NOMO-1 (cell line): ENCODE measurements at regions not wholly inside any gene's neighbourhood (a gene's known extent, or its start where the extent isn't known, plus 50 kb on each side); places are given as distances from the start of the nearest gene placed in this dataset.
A peak's percentile ranks its signal among the peaks of the same experiment; 100 is the strongest.

Experiments
- DNase-seq, 2 experiments: peaks; one replicate each; lab custom pipeline; 2025; ENCODE audit not compliant: unreplicated experiment in 2 of 2; lab: John Stamatoyannopoulos, UW

DNA sequence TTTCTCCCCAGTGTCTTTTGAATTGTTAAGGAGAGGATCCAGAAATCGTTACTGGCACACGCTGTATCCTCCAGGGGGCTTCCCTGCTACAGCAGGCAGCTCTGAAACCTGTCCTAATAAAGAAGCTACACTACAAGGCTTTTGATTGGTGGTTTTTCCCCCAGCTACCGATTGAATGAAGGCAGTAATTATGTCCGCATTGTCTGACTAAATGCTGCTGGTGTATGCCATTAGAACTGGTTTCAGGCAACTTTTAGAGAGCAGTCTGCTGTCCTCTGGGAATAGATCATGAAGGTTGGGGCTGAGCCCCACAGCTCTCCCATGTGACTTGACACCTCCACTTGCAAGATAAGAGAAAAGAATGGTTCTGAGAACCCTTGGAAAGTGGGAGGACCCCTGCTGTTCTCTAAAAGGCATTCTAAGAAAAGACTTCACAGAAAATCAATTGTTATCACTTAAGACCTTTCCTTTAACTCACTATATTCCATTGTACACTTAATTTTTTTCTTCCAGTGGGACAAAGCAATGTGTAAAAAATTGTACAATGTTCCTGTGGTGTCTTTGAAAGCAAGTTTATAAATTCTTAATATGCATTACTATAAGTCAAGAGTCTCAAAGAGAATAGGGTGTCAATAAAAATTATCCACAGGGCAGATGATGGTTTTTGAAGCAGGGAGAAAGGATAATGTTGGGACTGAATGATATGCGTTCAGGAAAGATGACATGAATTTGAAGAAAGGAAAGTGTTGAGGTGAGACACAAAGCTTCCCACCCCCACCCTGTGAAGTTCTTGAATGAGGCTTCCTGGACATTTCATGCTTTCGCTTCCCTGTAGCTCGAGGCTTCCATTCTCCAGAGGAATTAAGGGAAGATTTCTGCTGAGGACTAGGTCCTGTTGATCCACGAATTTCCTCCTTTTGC, 53.0 kb upstream of the DAZL start:
- no peak for DNase-seq

DNA sequence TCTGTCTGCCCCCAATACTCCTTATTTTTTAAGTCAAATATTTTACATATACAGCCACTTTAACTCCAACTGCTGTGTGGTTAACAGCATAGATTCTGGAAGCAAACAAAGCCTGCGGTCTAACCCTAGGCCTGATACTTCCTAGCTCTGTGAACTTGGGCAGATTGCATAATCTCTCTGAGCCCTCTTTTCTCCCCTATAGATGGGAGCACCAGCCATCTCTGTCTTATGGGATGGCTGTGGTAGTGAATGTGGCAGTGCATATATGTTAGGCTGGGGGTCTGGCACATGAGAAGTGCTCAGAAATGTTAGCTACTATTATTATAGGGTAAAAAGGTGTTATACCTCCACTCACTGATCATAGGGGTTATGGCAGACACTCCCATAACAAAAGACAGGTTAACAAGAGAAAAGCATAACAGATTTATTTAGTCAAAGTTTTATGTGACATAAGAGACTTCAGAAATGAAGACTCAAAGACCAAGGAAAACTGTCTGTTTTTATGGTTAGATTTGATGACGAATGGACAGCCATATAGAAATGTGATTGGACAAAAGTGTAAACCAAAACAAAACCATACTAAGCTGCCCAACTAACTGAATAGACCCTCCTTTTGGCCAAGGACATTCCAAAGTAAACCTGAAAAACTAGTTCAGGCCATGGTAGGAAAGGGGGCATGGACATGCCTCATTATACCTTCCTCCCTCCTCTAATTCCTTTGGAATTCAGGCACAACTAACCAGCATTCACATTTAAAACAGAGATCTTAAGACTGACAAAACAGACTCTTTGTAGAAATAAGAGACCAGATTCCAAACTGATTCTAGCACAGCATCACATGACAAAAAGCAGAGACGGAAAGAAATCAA, 53.9 kb upstream of the DAZL start:
- DNase-seq, result peak; percentile 43 to 73

GRCh38 chr3:16663854-16664712, 58.9 kb upstream of the DAZL start:
- DNase-seq, result no peak

DNA sequence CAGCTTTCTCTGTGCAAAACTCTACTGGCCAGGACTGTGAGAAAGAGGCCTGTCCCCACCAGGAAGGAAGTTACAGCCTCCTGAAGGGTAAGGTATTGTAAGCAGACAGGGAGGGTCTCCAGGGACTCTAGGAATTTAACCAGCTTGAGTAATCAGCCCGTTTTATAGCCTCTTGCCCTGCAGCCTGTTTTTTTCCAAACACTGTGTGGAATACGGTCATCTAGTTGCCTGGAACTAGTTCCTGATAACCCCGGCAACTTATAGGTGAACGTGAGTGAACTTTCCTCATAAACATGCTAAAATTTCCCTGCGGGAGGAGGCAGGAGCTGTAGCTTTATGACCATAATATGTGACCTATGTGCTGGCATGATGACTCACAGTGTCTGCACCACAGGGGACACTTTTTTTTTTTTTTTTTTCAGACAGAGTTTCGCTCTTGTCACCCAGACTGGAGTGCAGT, 60.1 kb upstream of the DAZL start:
- peak in 1 of 2 experiments; percentile 58 for DNase-seq

DNA sequence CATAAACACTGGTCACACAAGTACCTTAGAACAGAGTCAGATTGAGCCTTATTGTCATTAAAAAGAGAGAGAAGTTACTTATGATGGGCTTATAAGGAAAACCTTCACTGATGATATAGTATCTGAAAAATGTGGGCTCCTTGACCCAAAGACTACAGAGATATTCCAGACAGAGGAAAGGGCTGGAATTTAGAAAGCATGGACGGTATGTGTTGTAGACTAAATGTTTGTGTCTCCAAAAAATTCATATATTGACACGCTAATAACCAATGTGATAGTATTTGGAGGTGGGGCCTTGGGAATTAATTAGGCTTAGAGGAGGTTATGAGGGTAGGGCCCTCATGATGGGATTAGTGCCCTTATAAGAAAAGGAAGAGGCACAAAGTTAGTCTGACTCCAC, 61.0 kb upstream of the DAZL start:
- DNase-seq, result no peak

DNA sequence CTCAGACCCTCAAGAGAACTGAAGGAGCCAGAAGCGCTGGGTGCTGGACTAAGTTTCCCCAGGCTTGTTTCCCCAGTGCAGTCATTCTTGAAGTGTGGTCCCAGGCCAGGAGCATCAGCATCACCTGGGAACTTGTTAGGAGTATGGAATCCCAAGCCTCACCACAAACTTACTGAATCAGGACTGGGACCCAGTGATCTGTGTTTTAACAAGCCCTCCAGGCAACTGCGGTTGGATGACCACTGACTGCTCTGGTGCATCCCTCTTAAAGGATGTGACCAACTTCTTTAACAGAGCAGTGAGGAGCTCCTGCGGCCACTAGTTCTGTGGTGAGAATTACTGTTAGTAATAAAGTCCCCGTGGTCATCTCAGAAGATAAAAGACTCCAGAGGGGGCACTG, 62.4 kb upstream of the DAZL start:
- no peak for DNase-seq

DNA sequence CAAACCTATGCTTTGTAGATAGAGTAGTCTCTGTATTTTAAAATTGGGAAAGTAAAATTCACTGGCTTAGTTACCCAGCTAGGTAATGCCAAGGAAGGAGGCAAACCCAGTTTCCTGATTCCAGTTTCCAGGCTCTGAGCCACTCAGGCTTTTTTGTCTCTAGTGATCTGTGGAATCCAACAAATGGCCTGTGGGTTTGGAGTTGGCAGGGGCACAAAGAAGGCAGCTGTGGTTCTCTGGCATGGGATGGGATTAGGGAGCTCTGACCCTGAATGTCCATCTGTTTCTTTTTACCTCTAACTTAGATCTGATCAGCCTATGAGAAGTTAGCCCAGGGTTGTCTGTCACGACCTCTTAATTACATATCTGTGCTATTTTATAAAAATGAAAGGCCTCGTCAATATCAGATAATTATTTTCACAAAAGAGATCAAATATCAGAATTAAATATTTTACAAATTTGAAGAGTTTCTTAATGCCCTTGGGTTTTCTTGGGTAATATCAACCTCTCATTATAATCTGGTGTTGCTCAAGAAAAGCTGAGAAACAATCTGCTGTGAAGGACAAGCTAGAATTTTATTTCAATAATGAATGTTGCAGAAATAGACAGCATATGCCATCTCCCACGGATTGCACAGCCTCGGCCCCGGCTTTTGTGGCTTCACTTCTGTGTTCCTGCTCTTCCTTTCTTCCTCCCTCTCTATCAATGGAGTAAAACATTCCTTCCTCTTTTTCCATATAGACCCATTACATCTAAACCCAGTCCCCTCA, 63.7 kb upstream of the DAZL start:
- no peak for DNase-seq

DNA sequence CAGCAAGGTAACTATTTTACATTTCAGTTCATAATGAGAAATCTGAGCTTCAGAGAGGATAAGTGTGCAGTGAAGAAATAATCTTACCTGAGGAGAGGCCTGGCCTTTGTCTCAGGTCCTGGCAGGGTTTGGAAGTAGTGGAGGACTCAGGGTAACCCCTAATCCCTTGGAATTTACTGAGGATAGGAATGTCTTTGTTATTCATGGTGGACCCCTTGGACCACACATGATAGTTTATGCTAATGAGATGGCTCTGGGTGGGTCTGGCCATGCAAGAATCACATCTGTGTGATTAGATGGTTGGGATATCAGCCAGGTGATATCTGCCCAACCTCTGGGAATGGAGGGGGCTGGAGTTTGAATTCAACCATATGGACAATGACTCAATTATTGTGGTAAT, 65.0 kb upstream of the DAZL start:
- DNase-seq, result no peak

DNA sequence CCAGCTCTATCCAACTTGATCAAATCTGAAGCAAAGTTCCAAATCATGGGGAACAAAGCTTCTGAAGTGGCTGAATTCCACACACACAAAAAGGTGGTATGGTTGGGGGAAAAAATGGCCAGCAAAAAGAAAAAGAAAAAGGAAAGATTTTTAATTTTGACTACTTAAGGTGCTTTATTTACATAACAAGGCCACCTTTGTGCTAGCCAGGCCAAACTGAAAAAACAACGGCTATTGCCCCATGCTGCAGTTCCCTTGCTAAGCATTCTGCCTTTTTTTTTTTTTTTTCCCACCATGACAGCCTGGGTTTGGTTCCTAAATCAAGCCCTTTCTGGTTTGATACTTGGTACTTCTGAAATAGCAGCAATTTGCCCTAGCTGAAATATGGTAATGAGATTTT, 66.5 kb upstream of the DAZL start:
- DNase-seq, result no peak

DNA sequence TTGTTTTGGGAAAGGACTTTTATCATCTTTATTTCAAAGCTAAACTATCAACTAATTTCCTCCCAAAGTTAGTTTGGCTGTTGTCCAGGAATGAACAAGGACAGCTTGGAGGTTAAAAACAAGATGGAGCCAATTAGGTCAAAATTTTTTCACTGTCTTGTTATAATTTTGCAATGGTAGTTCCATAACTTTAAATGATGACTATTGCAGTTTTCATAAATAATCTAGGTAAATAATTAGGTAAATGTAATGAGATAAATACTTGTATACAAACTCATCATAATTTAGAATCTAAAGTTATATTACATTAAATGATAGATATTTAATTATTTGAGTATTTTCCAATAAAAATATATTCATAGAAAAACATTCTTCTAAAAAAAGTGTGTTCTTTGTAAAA, 68.3 kb upstream of the DAZL start:
- DNase-seq, result no peak

DNA sequence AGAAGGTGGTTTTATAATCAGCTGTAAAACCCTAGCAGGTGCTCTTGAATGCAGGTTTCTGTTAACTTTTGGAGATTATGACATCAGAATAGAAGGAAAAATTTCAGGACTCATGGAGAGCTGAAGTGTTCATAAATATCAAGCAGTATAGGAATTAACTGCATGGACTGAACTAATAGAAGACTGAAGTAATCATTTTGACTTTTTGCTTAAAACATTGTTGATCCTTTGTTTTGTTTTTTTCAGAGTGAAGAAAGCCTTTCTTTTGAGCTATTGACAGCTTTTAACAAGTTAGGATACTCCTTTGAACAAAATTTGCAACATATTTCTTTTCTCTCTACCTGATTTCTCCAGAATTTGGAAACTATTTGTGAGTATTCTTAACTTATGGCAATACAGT, 70.6 kb upstream of the DAZL start:
- no peak for DNase-seq

- no peak for DNase-seq
These were observed 81.5 kb upstream of the DAZL start for GRCh38 chr3:16686679-16687078.

DNA sequence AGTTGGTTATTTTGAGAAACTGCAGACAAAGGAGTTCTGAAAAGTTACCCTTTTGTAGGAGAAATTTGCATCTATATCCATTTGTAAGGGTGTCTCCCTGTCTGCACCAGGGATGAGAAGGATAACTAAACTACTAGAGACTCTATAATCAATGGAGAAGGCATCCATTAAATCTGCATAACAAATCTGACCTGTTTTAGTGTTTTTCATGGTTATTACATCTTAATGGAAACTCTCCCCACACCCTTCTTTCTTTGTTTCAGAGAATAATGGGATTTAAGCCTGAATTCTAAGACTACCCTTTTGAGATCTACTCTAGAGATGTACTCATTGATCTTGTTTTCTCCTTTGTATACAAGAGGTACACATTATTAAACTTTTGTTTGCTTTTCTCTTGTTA, 82.0 kb upstream of the DAZL start:
- no peak for DNase-seq

DNA sequence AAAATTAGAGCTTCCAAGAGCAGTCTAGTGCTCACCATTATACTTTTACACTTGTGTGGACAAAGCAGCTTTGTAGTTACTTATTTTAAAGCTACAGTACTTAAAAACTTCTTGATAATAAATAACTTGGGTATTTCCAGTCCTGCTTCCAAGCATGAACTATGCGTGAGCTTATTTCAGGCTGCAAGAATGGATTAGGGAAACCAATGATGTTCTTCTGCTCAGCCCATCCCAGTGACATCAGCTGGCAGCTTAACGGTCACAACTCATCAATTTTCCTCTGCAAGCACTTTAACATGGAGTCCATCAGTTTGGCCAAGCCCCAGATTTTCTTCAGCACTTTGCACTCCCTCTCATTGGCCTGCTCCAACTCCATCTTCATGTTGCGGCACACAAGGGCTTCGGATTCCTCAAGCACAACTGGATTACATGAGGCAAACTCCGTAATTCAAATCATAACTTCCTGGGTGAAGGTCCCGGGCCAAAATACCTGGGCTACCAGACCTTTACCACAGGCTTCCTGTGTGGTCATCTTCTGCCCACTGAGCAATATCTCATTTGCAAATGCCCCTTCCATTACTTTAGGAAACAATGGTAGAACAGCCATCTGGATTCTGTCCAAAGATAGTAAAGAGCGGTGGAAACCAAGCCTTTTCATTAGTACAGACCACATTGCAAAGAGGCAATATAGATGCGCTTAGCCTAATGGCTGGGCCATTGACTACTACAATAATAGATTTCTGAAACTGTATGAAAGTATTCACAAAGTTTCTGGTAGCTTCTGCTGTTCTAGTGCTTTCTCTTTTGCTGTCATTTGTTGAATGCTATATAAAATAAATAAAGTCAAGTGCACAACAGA, 87.5 kb upstream of the DAZL start:
- no peak for DNase-seq

DNA sequence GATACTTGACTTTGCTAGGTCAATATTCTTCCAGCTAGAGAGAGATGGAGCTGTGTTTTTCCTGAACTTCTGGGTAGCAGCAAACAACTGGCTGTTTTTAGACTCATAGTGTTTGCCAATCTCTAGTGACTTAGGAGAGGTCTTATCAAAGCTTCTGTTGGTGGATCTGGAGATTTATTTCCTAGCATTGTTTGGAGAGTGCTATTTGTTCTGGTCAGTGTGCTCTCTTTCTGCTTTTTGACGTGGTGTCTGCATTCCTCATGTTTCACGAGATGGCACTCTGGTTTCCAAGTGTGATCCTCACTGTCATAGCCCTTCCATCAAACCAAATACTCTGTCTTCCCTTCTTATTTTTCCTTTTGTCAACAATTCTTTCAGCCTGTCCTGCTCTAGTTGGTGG, 88.6 kb upstream of the DAZL start:
- no peak for DNase-seq

- no peak for DNase-seq
These were observed 90.5 kb upstream of the DAZL start for GRCh38 chr3:16695710-16696109.

DNA sequence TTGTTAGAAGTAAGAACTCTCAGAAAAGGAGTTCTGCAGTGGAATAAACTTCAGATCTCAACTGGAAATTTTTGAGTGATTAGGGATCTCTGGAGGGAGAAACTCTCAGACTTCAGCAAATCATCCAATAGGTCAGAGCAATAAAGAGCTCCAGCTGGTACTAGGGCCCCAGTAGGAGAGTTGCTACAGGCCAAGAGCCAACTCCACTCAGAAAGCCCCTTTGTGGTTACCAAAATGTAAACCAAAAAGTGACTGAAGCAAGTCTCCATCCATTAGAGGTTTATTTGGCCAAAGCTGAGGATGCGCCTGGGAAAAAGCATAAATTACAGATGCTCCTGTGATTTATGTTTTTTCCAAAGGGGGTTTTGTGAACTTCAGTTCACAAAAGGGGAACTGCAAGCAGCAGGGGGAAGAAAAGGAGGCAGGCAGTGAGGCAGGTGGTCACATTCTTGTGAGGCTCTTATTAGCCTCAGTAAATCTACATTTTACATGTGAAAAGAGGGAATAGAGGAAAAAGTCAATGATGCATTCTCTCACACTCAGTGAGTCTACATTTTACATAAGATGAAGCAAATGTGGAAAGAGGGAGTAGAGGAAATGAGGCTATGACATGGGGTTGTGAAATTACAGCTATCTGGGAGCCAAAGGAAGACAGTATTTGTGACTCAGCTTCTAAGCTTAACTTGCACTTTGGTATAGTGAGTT, 92.4 kb upstream of the DAZL start:
- DNase-seq, result peak; percentile 64 to 84

DNA sequence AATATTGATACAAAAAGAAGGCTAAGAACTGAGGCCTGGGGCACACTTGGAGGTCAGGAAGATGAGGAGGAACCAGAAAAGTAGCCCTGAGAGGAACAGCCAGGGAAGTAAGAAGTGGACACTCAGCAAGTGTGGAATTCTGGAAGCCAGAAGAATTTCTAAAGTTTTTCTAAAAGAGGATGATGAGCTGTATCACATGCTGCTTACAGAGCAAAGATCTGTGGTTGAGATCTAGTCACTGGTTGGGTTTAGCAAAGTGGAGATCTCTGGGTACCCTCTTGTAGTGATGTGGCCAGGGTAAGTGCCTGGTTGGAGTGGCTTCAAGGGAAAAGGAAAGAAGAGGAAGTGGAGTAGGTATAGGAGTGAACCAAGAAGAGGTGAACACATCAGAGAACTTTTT, 95.4 kb upstream of the DAZL start:
- no peak for DNase-seq

GRCh38 chr3:16704941-16705340, 99.7 kb upstream of the DAZL start:
- DNase-seq, result peak; percentile 61 to 78
